Aorta (tissue), 5 donors: ENCODE measurements at regions not wholly inside any gene's neighbourhood (a gene's known extent, or its start where the extent isn't known, plus 50 kb on each side); places are given as distances from the start of the nearest gene placed in this dataset.

Experiments
- ATAC-seq: fragments of 200-7000 bp; cut with Tn5 transposase; one replicate; pipeline ENCODE4 v1.9.1; 2022; ENCODE audit warnings: moderate library complexity; ENCODE audit not compliant: low FRiP score
- DNase-seq, 2 donors: peaks; one replicate each; pipeline ENCODE4 v3.0.0-alpha.2; 2020
- H3K27ac ChIP-seq, 2 donors: one replicate each; pipeline ENCODE4 v1.5.1; 2013; ENCODE audit warnings: low read length in 2 of 2, mild to moderate bottlenecking in 2 of 2, moderate library complexity in 2 of 2, control low read depth in 1 of 2, inconsistent platforms in 1 of 2, low read depth in 1 of 2
- H3K27me3 ChIP-seq, 2 donors: one replicate each; pipeline ENCODE4 v1.6.1; 2013; ENCODE audit warnings: control low read depth in 1 of 2, low read length in 1 of 2, mild to moderate bottlenecking in 1 of 2, moderate library complexity in 1 of 2; ENCODE audit not compliant: insufficient read depth in 2 of 2, control insufficient read depth in 1 of 2
- H3K36me3 ChIP-seq, 2 donors: one replicate each; pipeline ENCODE4 v1.6.1; 2013; ENCODE audit warnings: control low read depth in 1 of 2, low read length in 1 of 2, mild to moderate bottlenecking in 1 of 2; ENCODE audit not compliant: insufficient read depth in 2 of 2, control insufficient read depth in 1 of 2
- H3K4me1 ChIP-seq, 2 donors: one replicate each; pipeline ENCODE4 v1.6.1; 2013; ENCODE audit warnings: low read length in 2 of 2, control low read depth in 1 of 2, mild to moderate bottlenecking in 1 of 2, moderate library complexity in 1 of 2; ENCODE audit not compliant: insufficient read depth in 2 of 2, control insufficient read depth in 1 of 2
- H3K4me3 ChIP-seq, 2 donors: one replicate each; pipeline ENCODE4 v1.5.1; 2013; ENCODE audit warnings: low read length in 2 of 2, control low read depth in 1 of 2, mild to moderate bottlenecking in 1 of 2
- H3K9me3 ChIP-seq: one replicate; pipeline ENCODE4 v1.6.1; 2013; ENCODE audit warnings: mild to moderate bottlenecking, low read length; ENCODE audit not compliant: control insufficient read depth
- WGBS, 2 donors: extraction: QIAGEN DNeasy Blood & Tissue Kit; methylation state at CpG; one replicate each; pipeline ENCODE4 v1.1.7; 2013; 5-methylcytosine and 5-hydroxymethylcytosine counted together
- intact Hi-C, 2 donors: fragments of 100-400 bp; cut with DNase I; formaldehyde crosslinking; loops; one replicate each; pipeline versions ENCODE4 v1.14.2 to v1.15.0; 2022
- donor health status: healthy with polysubstance abuse.
- donor health status: Bipolar disorder and iron deficiency.
- donor health status: DM: no; HTN: no; CAD: no.
- donor health status: DM: no; HTN: no; CAD: no.
- donor health status: DM: yes; HTN: yes; CAD: no.

DNA sequence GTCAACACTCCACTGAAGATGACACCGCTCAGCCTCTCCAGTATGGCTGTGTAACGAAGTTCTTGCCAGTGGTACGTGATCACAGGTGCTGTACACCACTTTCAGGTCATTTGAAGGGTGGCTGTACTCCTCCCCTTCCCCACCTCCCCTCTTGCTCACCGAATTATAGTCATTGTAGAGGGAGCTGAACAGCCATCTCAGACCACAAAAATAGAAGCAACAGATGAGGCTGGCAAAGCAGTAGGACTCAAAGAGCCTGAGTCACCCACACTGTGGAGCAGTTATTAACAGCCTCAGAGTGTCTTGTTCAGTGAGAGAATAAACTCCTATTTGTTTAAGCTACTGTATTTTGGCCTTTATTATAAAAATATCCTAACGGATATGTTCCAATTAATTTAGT lies 192.5 kb upstream of the MCHR2 start:
- 81 to 86% methylated on average over 5 of the region's 5 CpGs for WGBS, 2 donors
- ATAC-seq (no peak), DNase-seq (no peak)
- no peaks in the 10 kb centered on the region for H3K4me1 ChIP-seq
- no peaks in the 10 kb centered on the region for H3K9me3 ChIP-seq
- no peak overlapping the region for H3K4me3 ChIP-seq
- no peaks in the 10 kb centered on the region for H3K36me3 ChIP-seq
- H3K27ac ChIP-seq, result no peak overlapping the region
- no peaks in the 10 kb centered on the region for H3K27me3 ChIP-seq
- intact Hi-C loops, result no loop called here

DNA sequence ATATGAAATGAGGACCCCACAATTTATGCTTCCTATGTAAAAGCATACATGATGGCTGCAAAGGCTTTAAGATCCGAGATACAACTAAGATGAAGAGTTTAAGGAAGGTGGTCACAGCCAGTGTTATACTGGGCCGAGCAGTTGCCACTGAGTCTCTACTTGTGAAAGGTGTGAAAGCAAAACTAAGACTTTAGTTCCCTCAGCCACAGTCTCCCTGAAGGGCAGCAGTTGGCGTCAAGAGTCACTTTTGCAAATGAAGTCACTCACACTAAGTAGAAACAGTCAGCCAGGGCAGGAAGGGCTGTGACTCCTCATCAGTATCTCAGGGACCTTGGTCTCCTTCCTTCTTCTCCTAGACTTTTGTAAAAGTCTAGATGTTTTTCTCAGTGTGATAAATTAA lies 191.6 kb upstream of the MCHR2 start:
- Histone ChIP-seq H3K4me3 (no peak overlapping the region), H3K27ac (no peak overlapping the region), H3K4me1 (no peaks in the 10 kb centered on the region), H3K36me3 (no peaks in the 10 kb centered on the region), H3K27me3 (no peaks in the 10 kb centered on the region), H3K9me3 (no peaks in the 10 kb centered on the region)
- 55 to 61% methylated on average over 3 of the region's 3 CpGs for WGBS, 2 donors
- intact Hi-C loops, result no loop called here
- ATAC-seq, result no peak
- no peak for DNase-seq

DNA sequence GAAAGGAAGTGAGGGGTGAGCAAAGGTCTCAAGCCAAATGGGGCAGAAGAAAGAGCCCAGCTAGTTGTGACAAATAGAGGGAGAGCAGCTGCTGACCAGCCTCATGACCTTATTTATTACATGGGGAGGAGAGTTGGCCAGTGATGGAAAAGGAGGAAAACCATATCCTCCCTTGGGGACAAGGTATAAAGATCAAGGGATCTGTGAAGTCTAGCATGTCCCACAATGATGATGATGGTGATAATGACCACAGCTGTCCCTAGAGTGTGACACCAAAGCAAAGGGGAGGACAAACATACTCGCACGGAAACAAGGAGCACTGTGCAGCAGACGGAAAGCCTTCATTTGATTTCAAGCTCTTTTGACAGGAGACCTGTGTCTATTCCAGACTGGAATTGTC lies 190.4 kb upstream of the MCHR2 start:
- no peak for DNase-seq
- intact Hi-C loops, result no loop called here
- WGBS, 2 donors, result 83% methylated on average over 3 of the region's 3 CpGs

DNA sequence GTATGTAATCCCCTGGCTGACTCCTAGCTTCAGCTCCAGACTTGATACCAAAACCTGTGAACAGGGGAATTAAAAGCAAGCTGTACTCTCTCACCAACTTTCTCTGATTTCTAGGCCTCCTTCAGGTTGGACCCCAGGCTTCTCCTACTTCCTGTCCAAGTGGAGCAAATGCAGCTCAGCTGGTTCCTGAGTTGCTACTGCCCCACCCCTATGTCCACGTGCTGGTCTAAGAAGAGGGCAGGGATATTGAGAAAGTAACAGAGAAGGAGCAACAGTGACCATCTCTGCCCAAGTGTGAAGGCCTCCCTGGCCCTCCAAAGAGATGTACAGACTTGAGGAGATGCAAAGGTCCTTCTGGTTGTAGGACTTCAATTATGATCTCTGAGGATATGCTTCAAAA lies 188.3 kb upstream of the MCHR2 start:
- Histone ChIP-seq H3K27me3 (no peaks in the 10 kb centered on the region), H3K36me3 (no peaks in the 10 kb centered on the region), H3K9me3 (no peaks in the 10 kb centered on the region), H3K4me1 (peaks cover 0 to 2% of the 10 kb centered on the region in 2 donors), H3K4me3 (no peak overlapping the region), H3K27ac (no peak overlapping the region)
- WGBS, 2 donors, result 56 to 60% methylated on average over 1 of the region's 1 CpG
- ATAC-seq, result no peak
- intact Hi-C loops, result no loop called here
- no peak for DNase-seq

More for the DNA sequence above, 190.4 kb upstream of the MCHR2 start:
- Histone ChIP-seq H3K36me3 (no peaks in the 10 kb centered on the region), H3K27ac (no peak overlapping the region), H3K27me3 (no peaks in the 10 kb centered on the region), H3K9me3 (no peaks in the 10 kb centered on the region), H3K4me1 (no peaks in the 10 kb centered on the region), H3K4me3 (no peak overlapping the region)
- no peak for ATAC-seq

DNA sequence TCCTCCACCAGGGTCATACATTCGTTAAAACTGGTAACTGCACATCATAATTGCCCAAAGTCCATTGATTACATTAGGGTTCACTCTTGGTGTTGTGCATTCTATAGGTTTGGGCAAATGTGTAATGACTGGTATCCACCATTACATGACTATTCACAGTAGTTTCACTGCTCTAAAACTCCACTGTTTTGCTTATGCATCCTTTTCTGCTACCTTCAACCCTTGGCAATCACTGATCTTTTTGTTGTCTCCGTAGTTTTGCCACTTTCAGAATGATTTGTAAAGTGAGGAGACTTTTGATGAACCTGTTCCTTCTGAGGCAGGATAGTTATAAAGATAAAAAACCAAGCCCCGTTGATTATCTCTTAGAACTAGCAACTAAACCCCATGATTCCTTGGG lies 187.3 kb upstream of the MCHR2 start:
- Histone ChIP-seq H3K4me3 (no peak overlapping the region), H3K27me3 (no peaks in the 10 kb centered on the region), H3K4me1 (peaks cover 2 to 3% of the 10 kb centered on the region in 2 donors), H3K9me3 (no peaks in the 10 kb centered on the region), H3K27ac (no peak overlapping the region), H3K36me3 (no peaks in the 10 kb centered on the region)
- ATAC-seq, result no peak
- no peak for DNase-seq
- intact Hi-C loops, result no loop called here
- 90 to 91% methylated on average over 3 of the region's 3 CpGs for WGBS, 2 donors

DNA sequence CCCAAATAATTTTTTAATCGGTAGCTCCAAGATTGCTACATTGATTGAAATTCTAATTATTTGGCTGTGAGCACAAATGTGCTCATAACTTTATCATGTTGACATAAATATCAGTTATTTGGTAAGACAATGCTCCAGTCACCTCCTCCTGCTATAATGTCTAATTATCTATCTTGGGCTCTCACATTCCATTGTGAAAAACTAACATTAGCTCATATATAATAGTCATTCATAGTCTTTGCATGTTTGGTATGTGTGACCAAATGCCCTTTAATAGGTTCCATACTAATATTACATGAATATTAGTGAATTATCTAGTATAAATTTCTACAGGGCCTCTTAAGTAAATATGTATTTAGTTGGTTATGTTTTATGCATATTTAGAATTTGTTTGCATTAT lies 185.6 kb upstream of the MCHR2 start:
- Histone ChIP-seq H3K4me1 (peaks cover 3 to 4% of the 10 kb centered on the region in 2 donors), H3K27me3 (no peaks in the 10 kb centered on the region), H3K27ac (no peak overlapping the region), H3K36me3 (no peaks in the 10 kb centered on the region), H3K9me3 (no peaks in the 10 kb centered on the region), H3K4me3 (no peak overlapping the region)
- intact Hi-C loops, result no loop called here
- WGBS, 2 donors, result 98 to 100% methylated on average over 1 of the region's 1 CpG
- DNase-seq, result no peak
- no peak for ATAC-seq

DNA sequence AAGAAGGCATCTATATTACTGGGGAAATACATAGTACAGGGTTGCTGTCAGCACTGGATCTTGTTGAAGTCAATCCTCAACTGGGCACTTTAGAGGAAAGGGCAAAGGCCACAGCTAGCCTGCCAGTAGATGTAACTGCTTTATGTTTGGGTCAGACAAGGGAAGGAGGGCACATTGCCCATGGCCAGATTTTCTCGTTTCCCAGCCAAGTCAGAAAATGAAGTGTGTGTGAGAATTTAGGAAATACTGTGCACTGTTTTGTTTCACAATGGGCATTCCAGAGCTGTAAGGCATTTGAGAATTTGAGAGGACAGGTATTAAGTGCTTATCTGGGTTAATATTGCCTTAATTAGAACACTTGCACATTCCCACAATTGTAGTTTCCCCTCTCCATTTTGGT lies 183.9 kb upstream of the MCHR2 start:
- Histone ChIP-seq H3K4me3 (no peak overlapping the region), H3K27ac (no peak overlapping the region), H3K27me3 (no peaks in the 10 kb centered on the region), H3K4me1 (peaks cover 3 to 4% of the 10 kb centered on the region in 2 donors), H3K36me3 (no peaks in the 10 kb centered on the region), H3K9me3 (no peaks in the 10 kb centered on the region)
- DNase-seq (no peak), ATAC-seq (no peak)
- WGBS, 2 donors, result 3 to 4% methylated on average over 1 of the region's 1 CpG
- intact Hi-C loops, result loop anchor here in 1 of 2 donors (2.0 kb wide), 1 partner anchor 301 kb away; no protein-coding TSS in a partner anchor

DNA sequence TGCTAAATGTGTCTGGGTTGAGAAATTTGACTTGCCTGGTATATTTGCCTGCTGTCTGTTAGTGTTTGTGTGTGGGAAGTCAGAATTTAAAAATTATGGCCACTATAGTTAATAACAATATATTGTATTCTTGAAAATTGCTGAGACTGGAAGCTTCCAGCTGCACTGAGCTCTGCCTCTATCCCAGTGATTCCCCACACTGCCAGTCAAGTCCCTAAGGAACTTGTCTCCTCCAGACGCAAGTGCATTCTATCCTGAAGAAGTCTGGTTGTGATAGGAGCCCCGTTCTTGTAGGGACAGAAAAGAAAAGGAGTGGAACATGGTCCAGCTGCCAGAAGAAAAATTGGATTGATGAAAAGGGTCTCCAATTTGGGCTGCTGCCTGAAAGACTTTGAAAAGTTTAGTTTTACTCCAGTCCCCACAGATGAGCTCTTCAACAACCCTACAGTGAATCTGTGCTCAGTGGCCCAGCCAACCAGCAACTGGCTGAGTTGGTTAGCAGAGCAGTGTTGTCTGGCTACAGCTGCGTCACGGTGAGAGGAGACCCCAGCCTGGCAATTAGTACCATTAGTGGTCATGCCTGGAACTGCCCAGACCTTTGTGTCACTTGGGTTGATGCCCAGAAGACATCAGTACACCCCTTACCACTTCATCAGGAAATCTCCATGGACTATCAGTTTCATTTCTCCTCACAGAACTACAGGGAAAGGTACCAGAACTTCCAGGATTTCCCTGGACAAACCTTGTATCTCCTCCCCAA lies 183.1 kb upstream of the MCHR2 start:
- H3K9me3 ChIP-seq, result no peaks in the 10 kb centered on the region
- H3K36me3 ChIP-seq, result no peaks in the 10 kb centered on the region
- DNase-seq (no peak), ATAC-seq (no peak)
- WGBS, 2 donors, result 45 to 58% methylated on average over 4 of the region's 4 CpGs
- no peak overlapping the region for H3K4me3 ChIP-seq
- H3K4me1 ChIP-seq, result peaks cover 3 to 4% of the 10 kb centered on the region in 2 donors
- H3K27me3 ChIP-seq, result no peaks in the 10 kb centered on the region
- H3K27ac ChIP-seq, result no peak overlapping the region
- intact Hi-C loops, result loop anchor here in 1 of 2 donors (2.0 kb wide), 1 partner anchor 302 kb away; no protein-coding TSS in a partner anchor

DNA sequence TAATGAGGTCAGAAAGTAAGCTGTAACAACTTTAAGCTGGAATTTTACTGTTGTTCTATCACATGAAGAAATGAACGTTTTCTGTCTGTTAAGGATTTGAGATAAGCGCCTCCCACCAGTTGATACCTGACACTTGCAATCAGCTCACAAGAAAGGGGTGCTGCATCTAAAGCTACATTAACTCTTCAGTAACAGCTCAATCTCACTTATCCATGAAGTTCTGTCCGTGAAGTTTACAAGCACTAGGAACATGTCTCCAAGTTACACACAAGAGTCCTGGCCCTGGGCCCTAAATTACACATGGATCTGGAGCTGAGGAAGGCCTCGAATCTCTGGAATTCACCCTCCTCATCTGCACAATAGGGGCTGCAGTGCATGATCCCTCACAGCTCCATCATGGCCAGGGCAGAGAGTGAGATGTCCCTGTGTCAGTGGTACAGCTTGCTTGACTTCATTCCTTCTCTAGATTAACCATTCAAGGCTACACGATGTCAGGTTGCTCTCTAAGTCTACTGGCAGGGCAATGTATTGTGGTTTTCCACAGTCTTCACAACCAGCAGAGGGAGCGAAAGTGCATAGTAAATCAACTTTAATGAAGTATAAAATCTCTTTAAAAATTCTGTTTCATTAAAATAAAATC lies 182.4 kb upstream of the MCHR2 start:
- Histone ChIP-seq H3K36me3 (no peaks in the 10 kb centered on the region), H3K27ac (no peak overlapping the region), H3K27me3 (no peaks in the 10 kb centered on the region), H3K4me3 (no peak overlapping the region), H3K4me1 (peaks cover 3 to 4% of the 10 kb centered on the region in 2 donors), H3K9me3 (no peaks in the 10 kb centered on the region)
- DNase-seq (no peak), ATAC-seq (peak; percentile 73)
- WGBS, 2 donors, result 16 to 20% methylated on average over 6 of the region's 6 CpGs
- intact Hi-C loops, result loop anchor here in 1 of 2 donors (2.0 kb wide), 1 partner anchor 302 kb away; no protein-coding TSS in a partner anchor
